ENCODE measurements at regions not wholly inside any gene's neighbourhood (a gene's known extent, or its start where the extent isn't known, plus 50 kb on each side); places are given as distances from the start of the nearest gene placed in this dataset.

DNA sequence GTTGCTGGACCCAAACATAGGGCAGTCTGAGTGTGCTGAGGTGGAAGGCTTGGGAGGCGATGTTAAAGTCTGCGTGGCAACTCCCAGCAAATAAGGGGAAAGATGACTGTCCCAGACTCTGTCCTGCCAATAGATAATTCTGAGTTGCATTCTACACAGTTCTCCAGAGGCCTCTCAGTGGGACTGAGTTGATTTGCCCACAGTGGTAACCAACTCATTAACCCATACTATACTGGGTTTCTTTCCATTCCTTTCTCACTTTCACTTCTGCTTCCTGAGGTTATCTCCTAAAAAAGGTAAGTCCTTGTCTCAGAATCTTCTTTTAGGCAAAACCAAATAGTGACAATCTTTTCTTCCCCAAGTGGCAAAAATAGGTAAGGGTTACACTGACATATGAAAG lies 549.9 kb upstream of the DPPA4 start:
- H3K4me3 ChIP-seq (ENCODE audit: low read depth in 1 of 3, low read length in 3 of 3): no peak overlapping the region
- no peaks in the 10 kb centered on the region for H3K9me3 ChIP-seq (ENCODE audit: control insufficient read depth in 4 of 4, low read length in 3 of 4)
- H3K36me3 ChIP-seq (ENCODE audit: control insufficient read depth in 4 of 4, insufficient read depth in 3 of 4, low read depth in 1 of 4, low read length in 3 of 4): no peaks in the 10 kb centered on the region
- H3K4me1 ChIP-seq (ENCODE audit: control insufficient read depth in 4 of 4, insufficient read depth in 4 of 4, low read length in 3 of 4): no peaks in the 10 kb centered on the region
- H3K9ac ChIP-seq (ENCODE audit: low read depth in 1 of 2, low read length in 2 of 2): no peak overlapping the region
- no peak for DNase-seq (ENCODE audit: low spot score)
- no peaks in the 10 kb centered on the region for H3K27me3 ChIP-seq (ENCODE audit: control insufficient read depth in 4 of 4, insufficient read depth in 4 of 4, low read length in 3 of 4)
- no peak overlapping the region for H3K27ac ChIP-seq (ENCODE audit: low read depth in 1 of 2, low read length in 2 of 2)
- TF ChIP-seq FOXA1 (IDR thresholded peaks at IDR 0.05): no peak
- TF ChIP-seq, protein P1, sequence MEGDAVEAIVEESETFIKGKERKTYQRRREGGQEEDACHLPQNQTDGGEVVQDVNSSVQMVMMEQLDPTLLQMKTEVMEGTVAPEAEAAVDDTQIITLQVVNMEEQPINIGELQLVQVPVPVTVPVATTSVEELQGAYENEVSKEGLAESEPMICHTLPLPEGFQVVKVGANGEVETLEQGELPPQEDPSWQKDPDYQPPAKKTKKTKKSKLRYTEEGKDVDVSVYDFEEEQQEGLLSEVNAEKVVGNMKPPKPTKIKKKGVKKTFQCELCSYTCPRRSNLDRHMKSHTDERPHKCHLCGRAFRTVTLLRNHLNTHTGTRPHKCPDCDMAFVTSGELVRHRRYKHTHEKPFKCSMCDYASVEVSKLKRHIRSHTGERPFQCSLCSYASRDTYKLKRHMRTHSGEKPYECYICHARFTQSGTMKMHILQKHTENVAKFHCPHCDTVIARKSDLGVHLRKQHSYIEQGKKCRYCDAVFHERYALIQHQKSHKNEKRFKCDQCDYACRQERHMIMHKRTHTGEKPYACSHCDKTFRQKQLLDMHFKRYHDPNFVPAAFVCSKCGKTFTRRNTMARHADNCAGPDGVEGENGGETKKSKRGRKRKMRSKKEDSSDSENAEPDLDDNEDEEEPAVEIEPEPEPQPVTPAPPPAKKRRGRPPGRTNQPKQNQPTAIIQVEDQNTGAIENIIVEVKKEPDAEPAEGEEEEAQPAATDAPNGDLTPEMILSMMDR (IDR thresholded peaks at IDR 0.05; ENCODE audit: low read depth, low read length, missing input control): no peak
- TF ChIP-seq FOXA2 (IDR thresholded peaks at IDR 0.05): no peak
- no peak for TF ChIP-seq RAD21 (IDR thresholded peaks at IDR 0.05)
- no peak for TF ChIP-seq EGR1 (IDR thresholded peaks at IDR 0.05; ENCODE audit: low read depth in 2 of 2)
- no peak for TF ChIP-seq SP1 (IDR thresholded peaks at IDR 0.05)
- TF ChIP-seq HNF4G (IDR thresholded peaks at IDR 0.05): no peak
- no peak for TF ChIP-seq TAF1 (conservative IDR thresholded peaks at IDR 0.05)
- TF ChIP-seq GABPA (IDR thresholded peaks at IDR 0.05 in 1 of 2, conservative IDR thresholded peaks at IDR 0.05 in 1 of 2): no peak
- TF ChIP-seq, protein P2, sequence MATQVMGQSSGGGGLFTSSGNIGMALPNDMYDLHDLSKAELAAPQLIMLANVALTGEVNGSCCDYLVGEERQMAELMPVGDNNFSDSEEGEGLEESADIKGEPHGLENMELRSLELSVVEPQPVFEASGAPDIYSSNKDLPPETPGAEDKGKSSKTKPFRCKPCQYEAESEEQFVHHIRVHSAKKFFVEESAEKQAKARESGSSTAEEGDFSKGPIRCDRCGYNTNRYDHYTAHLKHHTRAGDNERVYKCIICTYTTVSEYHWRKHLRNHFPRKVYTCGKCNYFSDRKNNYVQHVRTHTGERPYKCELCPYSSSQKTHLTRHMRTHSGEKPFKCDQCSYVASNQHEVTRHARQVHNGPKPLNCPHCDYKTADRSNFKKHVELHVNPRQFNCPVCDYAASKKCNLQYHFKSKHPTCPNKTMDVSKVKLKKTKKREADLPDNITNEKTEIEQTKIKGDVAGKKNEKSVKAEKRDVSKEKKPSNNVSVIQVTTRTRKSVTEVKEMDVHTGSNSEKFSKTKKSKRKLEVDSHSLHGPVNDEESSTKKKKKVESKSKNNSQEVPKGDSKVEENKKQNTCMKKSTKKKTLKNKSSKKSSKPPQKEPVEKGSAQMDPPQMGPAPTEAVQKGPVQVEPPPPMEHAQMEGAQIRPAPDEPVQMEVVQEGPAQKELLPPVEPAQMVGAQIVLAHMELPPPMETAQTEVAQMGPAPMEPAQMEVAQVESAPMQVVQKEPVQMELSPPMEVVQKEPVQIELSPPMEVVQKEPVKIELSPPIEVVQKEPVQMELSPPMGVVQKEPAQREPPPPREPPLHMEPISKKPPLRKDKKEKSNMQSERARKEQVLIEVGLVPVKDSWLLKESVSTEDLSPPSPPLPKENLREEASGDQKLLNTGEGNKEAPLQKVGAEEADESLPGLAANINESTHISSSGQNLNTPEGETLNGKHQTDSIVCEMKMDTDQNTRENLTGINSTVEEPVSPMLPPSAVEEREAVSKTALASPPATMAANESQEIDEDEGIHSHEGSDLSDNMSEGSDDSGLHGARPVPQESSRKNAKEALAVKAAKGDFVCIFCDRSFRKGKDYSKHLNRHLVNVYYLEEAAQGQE (IDR thresholded peaks at IDR 0.05): no peak
- TF ChIP-seq NR2F2 (IDR thresholded peaks at IDR 0.05): no peak
- no peak for TF ChIP-seq ATF3 (IDR thresholded peaks at IDR 0.05)
- 96% methylated on average over 2 of the region's 2 CpGs for WGBS

DNA sequence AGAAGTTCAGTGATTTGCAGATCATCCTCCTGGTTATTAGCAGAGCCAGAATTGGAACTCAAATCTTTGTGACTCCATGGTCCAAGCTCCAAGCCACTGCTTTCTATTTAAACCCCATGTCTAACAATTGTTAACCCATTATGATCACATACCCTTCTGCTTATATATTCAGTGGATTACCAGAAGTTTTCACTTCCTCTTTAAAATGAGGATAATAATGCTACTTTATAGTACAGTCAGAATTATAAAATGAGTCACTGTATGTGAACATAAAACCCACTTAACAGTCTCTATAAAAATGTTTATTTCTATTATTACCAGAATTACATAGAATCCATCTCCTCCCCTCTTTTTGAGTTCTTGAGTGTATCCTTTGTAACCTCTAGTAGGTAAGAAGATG lies 550.7 kb upstream of the DPPA4 start:
- Histone ChIP-seq H3K36me3 (ENCODE audit: control insufficient read depth in 4 of 4, insufficient read depth in 3 of 4, low read depth in 1 of 4, low read length in 3 of 4) (no peaks in the 10 kb centered on the region), H3K27ac (ENCODE audit: low read depth in 1 of 2, low read length in 2 of 2) (no peak overlapping the region), H3K27me3 (ENCODE audit: control insufficient read depth in 4 of 4, insufficient read depth in 4 of 4, low read length in 3 of 4) (no peaks in the 10 kb centered on the region), H3K9ac (ENCODE audit: low read depth in 1 of 2, low read length in 2 of 2) (no peak overlapping the region), H3K4me1 (ENCODE audit: control insufficient read depth in 4 of 4, insufficient read depth in 4 of 4, low read length in 3 of 4) (no peaks in the 10 kb centered on the region), H3K4me3 (ENCODE audit: low read depth in 1 of 3, low read length in 3 of 3) (no peak overlapping the region), H3K9me3 (ENCODE audit: control insufficient read depth in 4 of 4, low read length in 3 of 4) (no peaks in the 10 kb centered on the region)
- DNase-seq (ENCODE audit: low spot score): no peak
- TF ChIP-seq YY1 (IDR thresholded peaks at IDR 0.05): no peak
- TF ChIP-seq HNF4A (conservative IDR thresholded peaks at IDR 0.05): no peak
- TF ChIP-seq, protein P3, sequence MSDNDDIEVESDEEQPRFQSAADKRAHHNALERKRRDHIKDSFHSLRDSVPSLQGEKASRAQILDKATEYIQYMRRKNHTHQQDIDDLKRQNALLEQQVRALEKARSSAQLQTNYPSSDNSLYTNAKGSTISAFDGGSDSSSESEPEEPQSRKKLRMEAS (IDR thresholded peaks at IDR 0.05): no peak
- TF ChIP-seq HNF4G (IDR thresholded peaks at IDR 0.05): no peak
- TF ChIP-seq JUND (IDR thresholded peaks at IDR 0.05): no peak
- no peak for TF ChIP-seq TAF1 (conservative IDR thresholded peaks at IDR 0.05)
- TF ChIP-seq EGR1 (IDR thresholded peaks at IDR 0.05; ENCODE audit: low read depth in 2 of 2): no peak
- TF ChIP-seq, protein P2 (IDR thresholded peaks at IDR 0.05): no peak
- TF ChIP-seq SP1 (IDR thresholded peaks at IDR 0.05): no peak
- TF ChIP-seq FOXA2 (IDR thresholded peaks at IDR 0.05): no peak
- TF ChIP-seq FOXA1 (IDR thresholded peaks at IDR 0.05): no peak
- TF ChIP-seq GABPA (IDR thresholded peaks at IDR 0.05 in 1 of 2, conservative IDR thresholded peaks at IDR 0.05 in 1 of 2): no peak
- TF ChIP-seq RAD21 (IDR thresholded peaks at IDR 0.05): no peak
- TF ChIP-seq, protein P1 (IDR thresholded peaks at IDR 0.05; ENCODE audit: low read depth, low read length, missing input control): no peak
- TF ChIP-seq RXRA (IDR thresholded peaks at IDR 0.05): no peak
- no peak for TF ChIP-seq NR2F2 (IDR thresholded peaks at IDR 0.05)
- TF ChIP-seq, protein P4, sequence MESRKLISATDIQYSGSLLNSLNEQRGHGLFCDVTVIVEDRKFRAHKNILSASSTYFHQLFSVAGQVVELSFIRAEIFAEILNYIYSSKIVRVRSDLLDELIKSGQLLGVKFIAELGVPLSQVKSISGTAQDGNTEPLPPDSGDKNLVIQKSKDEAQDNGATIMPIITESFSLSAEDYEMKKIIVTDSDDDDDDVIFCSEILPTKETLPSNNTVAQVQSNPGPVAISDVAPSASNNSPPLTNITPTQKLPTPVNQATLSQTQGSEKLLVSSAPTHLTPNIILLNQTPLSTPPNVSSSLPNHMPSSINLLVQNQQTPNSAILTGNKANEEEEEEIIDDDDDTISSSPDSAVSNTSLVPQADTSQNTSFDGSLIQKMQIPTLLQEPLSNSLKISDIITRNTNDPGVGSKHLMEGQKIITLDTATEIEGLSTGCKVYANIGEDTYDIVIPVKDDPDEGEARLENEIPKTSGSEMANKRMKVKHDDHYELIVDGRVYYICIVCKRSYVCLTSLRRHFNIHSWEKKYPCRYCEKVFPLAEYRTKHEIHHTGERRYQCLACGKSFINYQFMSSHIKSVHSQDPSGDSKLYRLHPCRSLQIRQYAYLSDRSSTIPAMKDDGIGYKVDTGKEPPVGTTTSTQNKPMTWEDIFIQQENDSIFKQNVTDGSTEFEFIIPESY (IDR thresholded peaks at IDR 0.05): no peak
